Endothelial cell of umbilical vein (primary cell): ENCODE measurements at regions not wholly inside any gene's neighbourhood (a gene's known extent, or its start where the extent isn't known, plus 50 kb on each side); places are given as distances from the start of the nearest gene placed in this dataset.

ENCODE experiments used
- EZH2 ChIP-seq: IDR thresholded peaks from 2 replicates; pipeline ENCODE4 v1.6.1; 2012; ENCODE audit warnings: borderline replicate concordance, low read depth, mild to moderate bottlenecking, moderate library complexity, low read length, inconsistent platforms; ENCODE audit not compliant: severe bottlenecking
- FOS ChIP-seq: IDR thresholded peaks from 2 replicates; pipeline ENCODE4 v1.6.1; 2011; ENCODE audit warnings: mild to moderate bottlenecking, low read length, moderate library complexity, borderline replicate concordance; ENCODE audit not compliant: insufficient read depth
- JUN ChIP-seq: IDR thresholded peaks from 2 replicates; pipeline ENCODE4 v1.6.1; 2011; ENCODE audit warnings: borderline replicate concordance, low read depth; ENCODE audit not compliant: insufficient read length, insufficient read depth
- MYC ChIP-seq: IDR thresholded peaks from one replicate; pipeline ENCODE4 v1.6.1; 2011; ENCODE audit warnings: mild to moderate bottlenecking, low read depth, low read length
- POLR2A ChIP-seq: IDR thresholded peaks from 2 replicates; pipeline ENCODE4 v1.6.1; 2012; ENCODE audit warnings: low read depth, mild to moderate bottlenecking, control low read depth, low read length
- POLR2AphosphoS5 ChIP-seq: IDR thresholded peaks from 2 replicates; pipeline ENCODE4 v1.6.1; 2012; ENCODE audit warnings: low read depth, mild to moderate bottlenecking, control low read depth, low read length, moderate library complexity; ENCODE audit not compliant: insufficient read depth
- TF ChIP-seq, protein P1 (sequence below), 2 donors: IDR thresholded peaks; 1 replicate in 1 of 2; 2 replicates in 1 of 2; pipeline ENCODE4 v1.5.1; 2011; ENCODE audit warnings: low read length in 2 of 2, mild to moderate bottlenecking in 2 of 2, moderate library complexity in 2 of 2, control low read depth in 1 of 2, inconsistent platforms in 1 of 2, low read depth in 1 of 2; ENCODE audit not compliant: insufficient read depth in 1 of 2; ENCODE audit errors: extremely low read depth in 1 of 2
- TF ChIP-seq, protein P2 (sequence below): IDR thresholded peaks from 2 replicates; pipeline ENCODE4 v1.6.1; 2011; ENCODE audit not compliant: insufficient read depth, insufficient read length

DNA sequence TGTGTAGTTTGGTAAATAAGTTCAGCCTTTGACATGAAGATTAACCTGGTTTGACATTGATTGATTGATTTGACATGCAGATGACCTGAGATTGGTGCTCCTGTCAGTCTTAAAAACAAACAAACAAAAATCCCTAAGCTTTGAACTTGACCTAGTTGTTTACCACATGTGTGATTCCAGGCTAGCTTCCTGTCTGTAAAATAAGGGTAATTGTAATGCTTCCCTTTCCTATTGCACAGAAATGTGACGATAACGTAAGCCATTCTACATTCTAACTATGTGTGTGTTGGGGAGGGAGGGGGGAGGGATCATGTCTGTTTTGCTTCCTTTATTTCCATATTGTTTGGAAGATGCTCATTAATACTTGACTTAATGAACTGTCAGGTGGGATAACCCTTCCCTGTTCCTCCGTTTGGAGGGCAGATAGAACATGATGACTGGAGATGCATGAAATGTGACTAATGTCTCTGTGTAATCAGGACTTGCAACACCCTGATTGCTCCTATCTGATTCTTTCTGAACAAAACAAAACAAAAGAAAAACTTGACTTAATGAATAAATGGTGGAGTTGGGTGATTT is 106.1 kb upstream of the CLMP start:
- TF ChIP-seq POLR2A (no peak), POLR2AphosphoS5 (no peak), EZH2 (peak; percentile 15), JUN (peak; percentile 18), MYC (no peak), FOS (no peak)
- TF ChIP-seq, protein P1, sequence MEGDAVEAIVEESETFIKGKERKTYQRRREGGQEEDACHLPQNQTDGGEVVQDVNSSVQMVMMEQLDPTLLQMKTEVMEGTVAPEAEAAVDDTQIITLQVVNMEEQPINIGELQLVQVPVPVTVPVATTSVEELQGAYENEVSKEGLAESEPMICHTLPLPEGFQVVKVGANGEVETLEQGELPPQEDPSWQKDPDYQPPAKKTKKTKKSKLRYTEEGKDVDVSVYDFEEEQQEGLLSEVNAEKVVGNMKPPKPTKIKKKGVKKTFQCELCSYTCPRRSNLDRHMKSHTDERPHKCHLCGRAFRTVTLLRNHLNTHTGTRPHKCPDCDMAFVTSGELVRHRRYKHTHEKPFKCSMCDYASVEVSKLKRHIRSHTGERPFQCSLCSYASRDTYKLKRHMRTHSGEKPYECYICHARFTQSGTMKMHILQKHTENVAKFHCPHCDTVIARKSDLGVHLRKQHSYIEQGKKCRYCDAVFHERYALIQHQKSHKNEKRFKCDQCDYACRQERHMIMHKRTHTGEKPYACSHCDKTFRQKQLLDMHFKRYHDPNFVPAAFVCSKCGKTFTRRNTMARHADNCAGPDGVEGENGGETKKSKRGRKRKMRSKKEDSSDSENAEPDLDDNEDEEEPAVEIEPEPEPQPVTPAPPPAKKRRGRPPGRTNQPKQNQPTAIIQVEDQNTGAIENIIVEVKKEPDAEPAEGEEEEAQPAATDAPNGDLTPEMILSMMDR (IDR thresholded peaks at IDR 0.05; ENCODE audit: extremely low read depth in 1 of 2, insufficient read depth in 1 of 2, low read depth in 1 of 2, low read length in 2 of 2) = no peak
- TF ChIP-seq, protein P2, sequence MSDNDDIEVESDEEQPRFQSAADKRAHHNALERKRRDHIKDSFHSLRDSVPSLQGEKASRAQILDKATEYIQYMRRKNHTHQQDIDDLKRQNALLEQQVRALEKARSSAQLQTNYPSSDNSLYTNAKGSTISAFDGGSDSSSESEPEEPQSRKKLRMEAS = no peak
